ENCODE measurements at regions not wholly inside any gene's neighbourhood (a gene's known extent, or its start where the extent isn't known, plus 50 kb on each side); places are given as distances from the start of the nearest gene placed in this dataset.

GRCh38 chr13:86109107-86109506 is 309.9 kb upstream of the SLITRK6 start (continued):
- TF ChIP-seq E2F8 (IDR thresholded peaks at IDR 0.05; ENCODE audit: low read depth, partially characterized antibody) = no peak
- TF ChIP-seq SLC30A9 (CRISPR knock-in tag; IDR thresholded peaks at IDR 0.05) = no peak
- TF ChIP-seq CHD1 (IDR thresholded peaks at IDR 0.05; ENCODE audit: low read length) = no peak
- no peak for TF ChIP-seq NFE2 (IDR thresholded peaks at IDR 0.05; ENCODE audit: low read depth)
- no peak for TF ChIP-seq HNRNPUL1 (IDR thresholded peaks at IDR 0.05; ENCODE audit: low read length)
- no peak for TF ChIP-seq FUS (optimal IDR thresholded peaks at IDR 0.05; ENCODE audit: low read depth, low read length)

- Histone ChIP-seq H3K79me2 (ENCODE audit: control insufficient read depth, insufficient read depth, low read length) (no peaks in the 10 kb centered on the region), H3K9ac (ENCODE audit: insufficient read depth in 1 of 2, low read depth in 2 of 2, low read length in 2 of 2) (no peak overlapping the region), H2AFZ (ENCODE audit: low read depth, low read length) (no peak overlapping the region), H3K27me3 (ENCODE audit: control insufficient read depth in 2 of 2, insufficient read depth in 2 of 2, low read length in 2 of 2) (no peaks in the 10 kb centered on the region), H3K36me3 (ENCODE audit: control insufficient read depth, insufficient read depth, low read length) (no peaks in the 10 kb centered on the region), H3K27ac (ENCODE audit: extremely low read depth, low read depth, low read length) (no peak overlapping the region), H3K4me2 (ENCODE audit: insufficient read depth, low read length) (no peak overlapping the region), H3K9me1 (ENCODE audit: control insufficient read depth, insufficient read depth, low read length) (no peaks in the 10 kb centered on the region), H3K4me3 (no peak overlapping the region), H3K9me3 (replicated peaks; ENCODE audit: control insufficient read depth, insufficient read depth, low read depth, low read length) (no peaks in the 10 kb centered on the region), H3K4me1 (replicated peaks in 1 of 2; ENCODE audit: control insufficient read depth in 2 of 2, insufficient read depth in 2 of 2, low read length in 2 of 2) (no peaks in the 10 kb centered on the region), H4K20me1 (replicated peaks; ENCODE audit: control insufficient read depth, insufficient read depth, low read length) (no peaks in the 10 kb centered on the region)
- POLR2A ChIA-PET = no interaction called here
- in situ Hi-C loops (cut with MboI) = no loop called here
- CTCF ChIA-PET (ENCODE audit: low intra/inter-chr PET ratio) = no interaction called here
- no TSS peak for BruUV-seq (replicated peaks)
- FAIRE-seq (no peak), ATAC-seq (no peak), DNase-seq (ENCODE audit: extremely low read depth in 1 of 4, low spot score in 3 of 4) (no peak)
- WGBS (ENCODE audit: insufficient coverage, low coverage, missing lambda C conversion rate) = 4% methylated on average over 3 of the region's 3 CpGs
- intact Hi-C loops (cut with micrococcal nuclease) = no loop called here
- no peak for TF ChIP-seq PHF8 (IDR thresholded peaks at IDR 0.05; ENCODE audit: borderline replicate concordance, low read length)
- TF ChIP-seq MCM7 (IDR thresholded peaks at IDR 0.05) = no peak
- TF ChIP-seq NR3C1 (CRISPR knock-in tag; IDR thresholded peaks at IDR 0.05) = no peak
- TF ChIP-seq FOXK2 (conservative IDR thresholded peaks at IDR 0.05 in 1 of 2, IDR thresholded peaks at IDR 0.05 in 1 of 2; ENCODE audit: low read depth in 2 of 2) = no peak
- TF ChIP-seq GABPB1 (CRISPR knock-in tag; IDR thresholded peaks at IDR 0.05) = no peak
- no peak for TF ChIP-seq ZBTB1 (CRISPR knock-in tag; IDR thresholded peaks at IDR 0.05; ENCODE audit: borderline replicate concordance, low read depth)
- TF ChIP-seq ZNF57 (CRISPR knock-in tag; IDR thresholded peaks at IDR 0.05) = no peak
- TF ChIP-seq NRF1 (conservative IDR thresholded peaks at IDR 0.05 in 1 of 2, IDR thresholded peaks at IDR 0.05 in 1 of 2) = no peak
- TF ChIP-seq EWSR1 (IDR thresholded peaks at IDR 0.05; ENCODE audit: borderline replicate concordance, low read depth, partially characterized antibody) = no peak
- no peak for TF ChIP-seq FOXA1 (IDR thresholded peaks at IDR 0.05; ENCODE audit: borderline replicate concordance)
- TF ChIP-seq ZNF134 (CRISPR knock-in tag; conservative IDR thresholded peaks at IDR 0.05) = no peak
Observed at GRCh38 chr13:86108334-86108733, 309.1 kb upstream of the SLITRK6 start.

Data from K562 (cell line).